ENCODE measurements at regions not wholly inside any gene's neighbourhood (a gene's known extent, or its start where the extent isn't known, plus 50 kb on each side); places are given as distances from the start of the nearest gene placed in this dataset.
"Not testable (repeated sequence)": the region's sequence is repeated elsewhere in the genome, so short reads cannot be mapped to it uniquely, and the experiment has no call there.

GRCh38 chr1:87959236-87959635 lies 630.6 kb downstream of the LMO4 start:
- H3K27ac ChIP-seq, result no peak overlapping the region
- no peak for DNase-seq (ENCODE audit: low read depth, low spot score)

GRCh38 chr1:87961992-87962391 lies 633.3 kb downstream of the LMO4 start:
- DNase-seq (ENCODE audit: low read depth, low spot score), result no peak
- peak overlapping the region; percentile 61 for H3K27ac ChIP-seq

GRCh38 chr1:87963556-87963955 lies 634.9 kb downstream of the LMO4 start:
- peak overlapping the region; percentile 61 for H3K27ac ChIP-seq
- no peak for DNase-seq (ENCODE audit: low read depth, low spot score)

- no peak overlapping the region for H3K27ac ChIP-seq
- no peak for DNase-seq (ENCODE audit: low read depth, low spot score)
Measured at GRCh38 chr1:87965193-87965592, 636.5 kb downstream of the LMO4 start.

- H3K27ac ChIP-seq, result no peak overlapping the region
Measured at GRCh38 chr1:87968197-87968955, 639.7 kb downstream of the LMO4 start.

GRCh38 chr1:87969040-87969439 lies 640.4 kb downstream of the LMO4 start:
- no peak for DNase-seq (ENCODE audit: low read depth, low spot score)
- no peak overlapping the region for H3K27ac ChIP-seq

More at GRCh38 chr1:87968197-87968955, 639.7 kb downstream of the LMO4 start:
- DNase-seq (ENCODE audit: low read depth, low spot score), result no peak

GRCh38 chr1:87972811-87973210 lies 644.1 kb downstream of the LMO4 start:
- no peak for DNase-seq (ENCODE audit: low read depth, low spot score)

GRCh38 chr1:87973896-87974295 lies 645.2 kb downstream of the LMO4 start:
- no peak for DNase-seq (ENCODE audit: low read depth, low spot score)
- no peak overlapping the region for H3K27ac ChIP-seq

More at GRCh38 chr1:87972811-87973210, 644.1 kb downstream of the LMO4 start:
- no peak overlapping the region for H3K27ac ChIP-seq

GRCh38 chr1:87976316-87976715 lies 647.6 kb downstream of the LMO4 start:
- DNase-seq (ENCODE audit: low read depth, low spot score), result no peak
- H3K27ac ChIP-seq, result no peak overlapping the region

GRCh38 chr1:87977145-87977544 lies 648.5 kb downstream of the LMO4 start:
- DNase-seq (ENCODE audit: low read depth, low spot score), result no peak
- H3K27ac ChIP-seq, result no peak overlapping the region

- no peak overlapping the region for H3K27ac ChIP-seq
- no peak for DNase-seq (ENCODE audit: low read depth, low spot score)
Measured at GRCh38 chr1:87979079-87979478, 650.4 kb downstream of the LMO4 start.

GRCh38 chr1:87980494-87980893 lies 651.8 kb downstream of the LMO4 start:
- peak overlapping the region; percentile 14 for H3K27ac ChIP-seq

GRCh38 chr1:87981386-87981785 lies 652.7 kb downstream of the LMO4 start:
- peak overlapping the region; percentile 14 for H3K27ac ChIP-seq
- DNase-seq (ENCODE audit: low read depth, low spot score), result no peak

More at GRCh38 chr1:87980494-87980893, 651.8 kb downstream of the LMO4 start:
- DNase-seq (ENCODE audit: low read depth, low spot score), result peak; percentile 52

GRCh38 chr1:87981810-87982209 lies 653.1 kb downstream of the LMO4 start:
- peak overlapping the region; percentile 14 for H3K27ac ChIP-seq
- DNase-seq (ENCODE audit: low read depth, low spot score), result no peak

GRCh38 chr1:87983841-87984240 lies 655.2 kb downstream of the LMO4 start:
- H3K27ac ChIP-seq, result no peak overlapping the region
- no peak for DNase-seq (ENCODE audit: low read depth, low spot score)

- no peak for DNase-seq (ENCODE audit: low read depth, low spot score)
- H3K27ac ChIP-seq, result no peak overlapping the region
Measured at GRCh38 chr1:87985071-87985470, 656.4 kb downstream of the LMO4 start.

- no peak overlapping the region for H3K27ac ChIP-seq
- no peak for DNase-seq (ENCODE audit: low read depth, low spot score)
Measured at GRCh38 chr1:87986130-87986866, 657.6 kb downstream of the LMO4 start.

- DNase-seq (ENCODE audit: low read depth, low spot score), result peak; percentile 49
- no peak overlapping the region for H3K27ac ChIP-seq
Measured at GRCh38 chr1:87989346-87989745, 660.7 kb downstream of the LMO4 start.

- not testable (repeated sequence) for DNase-seq (ENCODE audit: low read depth, low spot score)
Measured at GRCh38 chr1:87992536-87992935, 663.9 kb downstream of the LMO4 start.

GRCh38 chr1:87993051-87993450 lies 664.4 kb downstream of the LMO4 start:
- no peak for DNase-seq (ENCODE audit: low read depth, low spot score)
- H3K27ac ChIP-seq, result no peak overlapping the region

More at GRCh38 chr1:87992536-87992935, 663.9 kb downstream of the LMO4 start:
- H3K27ac ChIP-seq, result not testable (repeated sequence)

- H3K27ac ChIP-seq, result no peak overlapping the region
- no peak for DNase-seq (ENCODE audit: low read depth, low spot score)
Measured at GRCh38 chr1:87999852-88000251, 671.2 kb downstream of the LMO4 start.
